M059J (cell line): ENCODE measurements at regions not wholly inside any gene's neighbourhood (a gene's known extent, or its start where the extent isn't known, plus 50 kb on each side); places are given as distances from the start of the nearest gene placed in this dataset.
"Not testable (repeated sequence)": the region's sequence is repeated elsewhere in the genome, so short reads cannot be mapped to it uniquely, and the experiment has no call there.

Experiments used
- DNase-seq: peaks from one replicate; pipeline ENCODE4 v3.0.0-alpha.2; 2012; ENCODE audit warnings: low read depth

- DNase-seq, result no peak
Observed at GRCh38 chr13:105703843-105704242, 831.6 kb downstream of the EFNB2 start.

- no peak for DNase-seq
Observed at GRCh38 chr13:105702441-105702840, 833.0 kb downstream of the EFNB2 start.

GRCh38 chr13:105692769-105693168, 842.7 kb downstream of the EFNB2 start:
- DNase-seq, result no peak

GRCh38 chr13:105684216-105684615, 851.2 kb downstream of the EFNB2 start:
- no peak for DNase-seq

- DNase-seq, result peak; percentile 31
Observed at GRCh38 chr13:105679838-105680237, 855.6 kb downstream of the EFNB2 start.

GRCh38 chr13:105678072-105678471, 857.4 kb downstream of the EFNB2 start:
- no peak for DNase-seq

GRCh38 chr13:105672881-105673280, 862.6 kb downstream of the EFNB2 start:
- DNase-seq, result no peak

- not testable (repeated sequence) for DNase-seq
Observed at GRCh38 chr13:105671131-105671530, 864.3 kb downstream of the EFNB2 start.

GRCh38 chr13:105670179-105670990, 865.1 kb downstream of the EFNB2 start:
- no peak for DNase-seq

- DNase-seq, result peak; percentile 82
Observed at GRCh38 chr13:105665284-105665683, 870.2 kb downstream of the EFNB2 start.

- DNase-seq, result no peak
Observed at GRCh38 chr13:105663182-105663581, 872.3 kb downstream of the EFNB2 start.

- peak; percentile 12 for DNase-seq
Observed at GRCh38 chr13:105660561-105660960, 874.9 kb downstream of the EFNB2 start.

GRCh38 chr13:105658431-105658830, 877.0 kb downstream of the EFNB2 start:
- DNase-seq, result no peak

- DNase-seq, result peak; percentile 58
Observed at GRCh38 chr13:105655046-105655445, 880.4 kb downstream of the EFNB2 start.

- no peak for DNase-seq
Observed at GRCh38 chr13:105643966-105644365, 891.5 kb downstream of the EFNB2 start.

GRCh38 chr13:105642511-105642958, 892.9 kb downstream of the EFNB2 start:
- peak; percentile 72 for DNase-seq

- no peak for DNase-seq
Observed at GRCh38 chr13:105641121-105641520, 894.3 kb downstream of the EFNB2 start.

- DNase-seq, result peak; percentile 56
Observed at GRCh38 chr13:105638426-105638825, 897.0 kb downstream of the EFNB2 start.

- DNase-seq, result peak; percentile 37
Observed at GRCh38 chr13:105634059-105634458, 901.4 kb downstream of the EFNB2 start.

GRCh38 chr13:105630431-105630830, 905.0 kb downstream of the EFNB2 start:
- no peak for DNase-seq

- peak; percentile 15 for DNase-seq
Observed at GRCh38 chr13:105627270-105627669, 908.2 kb downstream of the EFNB2 start.

GRCh38 chr13:105625691-105626090, 909.8 kb downstream of the EFNB2 start:
- DNase-seq, result no peak

GRCh38 chr13:105616333-105617075, 919.0 kb downstream of the EFNB2 start:
- DNase-seq, result peak; percentile 90
